ENCODE measurements at regions not wholly inside any gene's neighbourhood (a gene's known extent, or its start where the extent isn't known, plus 50 kb on each side); places are given as distances from the start of the nearest gene placed in this dataset.
A peak's percentile ranks its signal among the peaks of the same experiment; 100 is the strongest.

DNA sequence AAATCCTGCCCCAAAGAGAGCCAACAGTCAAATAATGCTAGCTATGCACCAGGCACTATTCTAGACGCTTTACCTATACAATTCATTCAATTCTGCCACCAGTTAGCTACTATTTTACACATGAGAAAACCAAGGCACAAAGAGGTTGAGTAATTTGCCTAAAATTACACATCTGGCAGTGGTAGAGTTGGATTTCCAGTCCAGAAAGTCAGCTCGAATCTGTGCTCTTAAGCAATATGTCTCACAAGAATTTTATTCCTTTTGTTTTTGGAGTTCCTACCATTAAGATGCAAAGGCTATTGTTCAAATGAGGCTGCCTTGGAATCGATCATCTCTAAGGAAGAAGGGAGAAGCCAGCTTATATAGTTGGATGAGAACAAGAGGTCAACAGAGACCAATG, 256.9 kb upstream of the RASA1 start:
- intact Hi-C loops (cut with DNase I): no loop called here
- TF ChIP-seq, protein P1, sequence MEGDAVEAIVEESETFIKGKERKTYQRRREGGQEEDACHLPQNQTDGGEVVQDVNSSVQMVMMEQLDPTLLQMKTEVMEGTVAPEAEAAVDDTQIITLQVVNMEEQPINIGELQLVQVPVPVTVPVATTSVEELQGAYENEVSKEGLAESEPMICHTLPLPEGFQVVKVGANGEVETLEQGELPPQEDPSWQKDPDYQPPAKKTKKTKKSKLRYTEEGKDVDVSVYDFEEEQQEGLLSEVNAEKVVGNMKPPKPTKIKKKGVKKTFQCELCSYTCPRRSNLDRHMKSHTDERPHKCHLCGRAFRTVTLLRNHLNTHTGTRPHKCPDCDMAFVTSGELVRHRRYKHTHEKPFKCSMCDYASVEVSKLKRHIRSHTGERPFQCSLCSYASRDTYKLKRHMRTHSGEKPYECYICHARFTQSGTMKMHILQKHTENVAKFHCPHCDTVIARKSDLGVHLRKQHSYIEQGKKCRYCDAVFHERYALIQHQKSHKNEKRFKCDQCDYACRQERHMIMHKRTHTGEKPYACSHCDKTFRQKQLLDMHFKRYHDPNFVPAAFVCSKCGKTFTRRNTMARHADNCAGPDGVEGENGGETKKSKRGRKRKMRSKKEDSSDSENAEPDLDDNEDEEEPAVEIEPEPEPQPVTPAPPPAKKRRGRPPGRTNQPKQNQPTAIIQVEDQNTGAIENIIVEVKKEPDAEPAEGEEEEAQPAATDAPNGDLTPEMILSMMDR (IDR thresholded peaks at IDR 0.05): no peak
- DNase-seq: no peak

DNA sequence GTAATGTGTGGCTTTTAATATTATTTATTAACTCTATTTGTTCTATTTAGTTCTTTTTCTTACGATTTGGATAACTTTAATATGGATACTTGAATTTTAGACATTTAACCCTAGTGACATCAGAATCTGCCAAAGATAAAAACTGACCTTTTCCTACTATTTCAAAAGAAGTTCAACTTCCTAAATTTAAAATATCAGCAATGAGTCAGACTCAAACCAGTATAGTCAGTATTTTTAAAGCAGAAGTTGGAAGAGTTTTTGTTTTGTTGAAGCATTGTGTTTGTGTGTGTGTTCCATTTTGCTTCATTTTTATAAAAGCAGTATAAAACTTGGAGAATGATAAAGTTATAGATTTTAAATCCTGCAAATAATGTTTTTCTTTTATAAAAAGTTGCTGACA, 251.8 kb upstream of the RASA1 start:
- Histone ChIP-seq H3K4me1 (no peaks in the 10 kb centered on the region), H3K27me3 (no peaks in the 10 kb centered on the region), H3K27ac (no peak overlapping the region), H3K9me3 (no peaks in the 10 kb centered on the region), H3K9ac (ENCODE audit: low read depth in 2 of 2, low read length in 2 of 2) (no peak overlapping the region), H3K36me3 (no peaks in the 10 kb centered on the region), H3K4me3 (no peak overlapping the region)
- intact Hi-C loops (cut with DNase I): no loop called here
- TF ChIP-seq, protein P1 (IDR thresholded peaks at IDR 0.05): no peak
- no peak for DNase-seq

More for the DNA sequence above, 256.9 kb upstream of the RASA1 start:
- Histone ChIP-seq H3K4me3 (no peak overlapping the region), H3K27ac (no peak overlapping the region), H3K9me3 (no peaks in the 10 kb centered on the region), H3K9ac (ENCODE audit: low read depth in 2 of 2, low read length in 2 of 2) (no peak overlapping the region), H3K27me3 (no peaks in the 10 kb centered on the region), H3K36me3 (no peaks in the 10 kb centered on the region), H3K4me1 (no peaks in the 10 kb centered on the region)

DNA sequence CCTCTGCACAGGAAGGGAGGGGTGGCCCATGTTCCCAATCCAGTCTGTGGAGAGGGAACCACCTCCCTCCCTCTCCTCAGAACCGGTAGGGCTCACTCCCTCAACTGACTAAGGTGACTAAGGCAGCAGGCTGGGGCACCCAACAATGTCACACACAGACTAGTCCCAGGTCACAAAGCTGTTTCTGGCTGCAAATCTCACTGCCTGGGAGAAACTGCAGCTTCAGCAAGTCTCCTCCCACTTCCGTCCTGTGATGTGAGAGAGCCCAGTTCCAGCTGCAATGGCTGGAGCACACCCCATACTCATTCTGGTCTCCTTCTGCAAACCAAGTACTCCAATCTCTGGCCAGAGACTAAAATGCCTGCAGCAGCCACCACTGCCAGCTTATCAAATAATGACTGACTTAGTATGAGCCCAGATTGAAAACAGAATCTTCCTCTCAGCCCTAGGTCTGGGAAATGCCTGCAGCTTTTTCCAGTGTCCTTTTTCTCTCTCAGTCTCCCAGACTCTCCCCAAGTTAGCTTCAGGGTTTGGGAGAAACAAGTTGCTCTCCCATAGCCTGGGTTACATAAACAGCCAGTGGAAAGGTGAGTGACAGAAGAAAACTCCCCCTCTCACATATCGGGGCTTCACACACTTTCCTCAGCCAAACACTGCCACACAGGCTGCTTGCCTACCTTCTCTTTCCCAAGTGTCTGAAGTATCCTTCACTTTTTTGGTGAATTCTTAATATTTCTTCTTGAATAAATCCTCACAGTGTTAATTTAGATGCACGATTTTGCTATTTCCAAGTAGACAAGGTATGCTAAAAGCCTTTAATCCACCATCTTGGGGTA, 247.4 kb upstream of the RASA1 start:
- Histone ChIP-seq H3K4me3 (no peak overlapping the region), H3K4me1 (no peaks in the 10 kb centered on the region), H3K36me3 (no peaks in the 10 kb centered on the region), H3K9me3 (no peaks in the 10 kb centered on the region), H3K27me3 (no peaks in the 10 kb centered on the region), H3K9ac (ENCODE audit: low read depth in 2 of 2, low read length in 2 of 2) (no peak overlapping the region), H3K27ac (no peak overlapping the region)
- TF ChIP-seq, protein P1 (IDR thresholded peaks at IDR 0.05): no peak
- intact Hi-C loops (cut with DNase I): no loop called here
- DNase-seq: peak; percentile 37

DNA sequence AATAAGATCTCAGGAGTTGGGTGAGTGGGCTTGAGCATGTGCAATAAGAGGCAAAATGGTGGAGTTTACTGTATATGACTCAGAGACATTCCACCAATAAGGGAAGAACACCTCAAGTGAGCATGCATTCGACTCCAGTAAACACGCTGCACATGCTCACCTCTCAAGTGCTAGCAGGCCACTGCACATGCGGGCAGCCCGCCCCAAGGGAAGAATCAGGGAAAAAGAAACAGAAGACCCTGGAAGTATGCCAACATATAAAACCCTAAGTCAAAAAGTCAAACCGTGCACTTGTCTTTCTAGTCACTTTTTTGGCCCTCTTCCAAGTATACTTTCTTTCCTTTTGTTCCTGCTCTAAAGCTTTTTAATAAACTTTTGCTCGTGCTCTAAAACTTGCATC, 245.3 kb upstream of the RASA1 start:
- TF ChIP-seq, protein P1 (IDR thresholded peaks at IDR 0.05): no peak
- H3K27ac ChIP-seq: no peak overlapping the region
- no peaks in the 10 kb centered on the region for H3K4me1 ChIP-seq
- intact Hi-C loops (cut with DNase I): no loop called here
- no peak for DNase-seq
- H3K4me3 ChIP-seq: no peak overlapping the region
- H3K27me3 ChIP-seq: no peaks in the 10 kb centered on the region
- H3K36me3 ChIP-seq: no peaks in the 10 kb centered on the region
- no peak overlapping the region for H3K9ac ChIP-seq (ENCODE audit: low read depth in 2 of 2, low read length in 2 of 2)
- no peaks in the 10 kb centered on the region for H3K9me3 ChIP-seq

DNA sequence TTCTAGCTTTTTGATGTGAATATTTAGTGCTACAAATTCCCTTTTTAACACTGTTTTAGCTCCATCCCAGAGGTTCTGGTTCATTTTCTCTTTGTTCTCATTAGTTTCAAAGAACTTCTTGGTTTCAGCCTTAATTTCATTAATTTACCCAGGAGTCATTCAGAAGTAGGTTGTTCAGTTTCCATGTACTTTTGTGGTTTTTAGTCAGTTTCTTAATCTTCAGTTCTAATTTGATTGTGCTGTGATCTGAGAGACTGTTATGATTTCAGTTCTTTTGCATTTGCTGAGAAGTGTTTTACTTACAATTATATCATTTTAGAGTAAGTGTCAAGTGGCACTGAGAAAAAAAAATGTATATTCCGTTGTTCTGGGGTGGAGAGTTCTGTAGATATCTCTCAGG, 240.1 kb upstream of the RASA1 start:
- Histone ChIP-seq H3K9ac (ENCODE audit: low read depth in 2 of 2, low read length in 2 of 2) (no peak overlapping the region), H3K36me3 (no peaks in the 10 kb centered on the region), H3K4me3 (no peak overlapping the region), H3K4me1 (no peaks in the 10 kb centered on the region), H3K27ac (no peak overlapping the region), H3K27me3 (no peaks in the 10 kb centered on the region), H3K9me3 (no peaks in the 10 kb centered on the region)
- TF ChIP-seq, protein P1 (IDR thresholded peaks at IDR 0.05): no peak
- intact Hi-C loops (cut with DNase I): no loop called here
- no peak for DNase-seq
